Activated T-cell treated with anti-CD3 and anti-CD28 coated beads, Interleukin-2, amount 50 U/mL, for 48 hours (primary cell): ENCODE measurements at regions not wholly inside any gene's neighbourhood (a gene's known extent, or its start where the extent isn't known, plus 50 kb on each side); places are given as distances from the start of the nearest gene placed in this dataset.

Experiments used
- DNase-seq, 2 experiments: peaks; one replicate each; pipeline ENCODE4 v3.0.0-alpha.2; 2020

DNA sequence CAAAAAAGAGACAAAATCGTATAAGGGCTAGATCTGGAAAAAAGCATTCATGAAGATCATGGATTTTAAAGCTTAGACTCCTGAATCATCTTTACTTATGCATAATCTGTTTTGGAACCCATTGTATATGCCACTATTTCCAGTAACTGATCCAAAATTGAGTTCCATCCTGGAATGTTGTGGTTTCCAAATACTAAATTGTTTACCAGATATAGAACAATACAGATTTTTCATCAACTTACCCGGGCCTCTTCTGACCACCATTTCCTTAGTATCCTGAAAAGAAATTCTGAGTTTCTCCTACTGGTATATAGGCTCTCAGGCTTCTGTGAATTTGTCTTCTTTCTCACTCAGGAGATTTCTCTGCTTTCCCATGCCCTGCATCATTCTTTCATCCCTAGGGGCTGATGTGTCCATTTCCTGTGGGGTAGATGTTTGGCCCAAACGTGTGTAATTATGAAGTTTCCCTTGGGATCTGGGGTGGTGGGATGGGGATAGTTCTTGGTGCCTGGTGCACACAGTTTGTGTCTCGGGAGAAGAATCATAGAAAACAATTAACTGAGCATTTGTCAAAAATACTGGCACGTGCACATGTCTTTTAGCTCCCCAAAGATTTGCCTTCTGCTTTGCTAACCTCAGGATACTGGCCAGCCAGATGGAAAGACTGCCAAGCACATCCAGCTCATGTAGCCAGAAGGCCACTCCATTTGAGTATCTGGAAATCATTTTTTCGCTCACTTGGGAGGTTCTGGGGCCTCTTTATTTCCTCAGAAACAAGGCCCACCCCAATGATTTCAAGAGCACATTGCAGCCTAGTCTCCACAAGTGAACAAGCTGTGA, 127.8 kb downstream of the NTMT2 start:
- DNase-seq: no peak

DNA sequence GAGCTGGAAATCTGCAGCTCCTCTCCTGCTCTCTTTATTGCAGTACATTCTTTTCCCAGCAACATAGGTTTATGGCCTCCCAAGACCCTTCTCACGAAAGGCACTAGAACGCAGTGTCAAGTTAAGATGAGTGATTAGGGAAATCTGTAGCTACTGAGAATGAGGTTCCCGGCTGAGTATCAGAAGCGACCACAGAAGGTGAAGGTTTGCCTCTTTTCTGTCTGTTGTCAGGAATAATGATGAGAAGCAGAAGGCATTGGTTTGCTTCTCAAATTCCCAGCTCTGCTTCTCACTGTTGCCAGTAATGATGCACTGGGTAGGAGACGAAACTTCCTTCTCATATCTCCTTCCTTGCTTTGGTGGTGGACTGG, 128.4 kb downstream of the NTMT2 start:
- no peak for DNase-seq

DNA sequence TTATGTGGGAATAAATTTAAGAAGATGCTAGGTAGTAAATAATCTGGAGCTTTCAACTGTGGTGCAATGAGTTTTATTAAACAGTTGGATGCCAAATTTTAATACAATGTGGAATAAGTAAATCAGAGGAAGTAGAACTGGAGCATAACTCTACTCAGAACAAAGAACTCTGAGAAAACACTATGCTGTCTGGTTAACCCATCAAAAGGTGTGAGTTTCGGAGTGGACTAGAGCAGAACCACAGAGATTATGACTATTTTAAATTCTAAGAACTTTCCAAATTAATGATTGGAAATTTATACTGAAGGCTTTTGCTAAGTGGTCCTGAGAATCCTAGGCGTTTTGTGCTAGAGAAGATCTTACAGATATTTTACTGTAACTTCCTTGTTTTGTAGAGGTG, 132.2 kb downstream of the NTMT2 start:
- DNase-seq: no peak

DNA sequence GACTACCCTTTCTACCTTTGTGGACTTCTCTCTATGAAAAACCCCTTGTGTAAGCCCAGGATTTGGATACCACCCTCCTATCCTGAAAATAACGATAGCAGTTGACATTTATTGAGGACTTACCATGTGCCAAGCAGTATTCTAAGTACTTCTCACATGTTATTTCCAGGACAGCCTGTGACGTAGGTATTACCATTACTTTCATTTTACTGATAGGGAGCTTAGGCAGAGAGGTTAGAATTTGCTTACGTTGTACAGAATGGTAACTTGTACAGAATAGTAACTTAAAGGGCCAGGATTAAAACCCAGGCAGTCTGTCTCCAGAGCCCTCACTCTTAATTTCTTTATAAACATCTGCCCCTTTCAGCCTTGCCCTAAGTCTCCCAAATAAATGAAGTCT, 138.3 kb downstream of the NTMT2 start:
- no peak for DNase-seq

DNA sequence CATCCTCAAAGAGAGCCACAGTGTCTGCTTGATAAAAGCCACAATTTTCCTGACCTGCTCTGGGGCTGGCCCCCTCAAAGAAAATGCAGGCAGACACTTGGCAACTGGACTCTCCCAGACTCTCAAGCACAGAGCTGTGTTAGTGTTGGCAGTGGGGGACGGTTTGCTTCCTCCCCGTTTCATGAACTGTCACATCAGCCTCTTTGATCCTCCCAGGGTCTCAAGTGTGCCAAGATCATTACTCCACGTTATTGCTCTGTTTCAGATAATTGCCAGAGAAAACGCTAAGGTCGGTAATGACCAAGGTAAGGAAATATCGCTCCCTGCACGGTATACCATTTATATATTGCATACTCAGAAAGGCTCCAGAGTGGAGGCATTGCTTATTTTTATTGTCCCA, 138.8 kb downstream of the NTMT2 start:
- no peak for DNase-seq

DNA sequence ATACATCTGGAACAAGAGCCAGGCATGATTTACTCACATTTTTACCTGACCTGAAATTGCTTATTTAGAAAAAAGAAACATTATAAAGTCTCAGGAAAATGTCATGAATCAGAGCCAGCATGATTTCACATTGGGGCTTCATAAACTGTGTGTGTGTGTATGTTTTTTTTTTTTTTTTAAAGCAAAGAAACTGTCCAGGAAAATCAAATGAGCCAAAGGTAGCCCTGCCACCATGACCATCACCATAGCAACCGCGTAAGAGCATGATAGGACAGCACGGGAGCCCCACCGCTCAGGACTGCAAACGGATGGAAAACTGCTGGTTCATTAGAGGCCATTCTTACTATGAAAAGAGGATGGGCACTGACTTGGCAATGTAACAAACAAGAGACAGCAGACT, 139.2 kb downstream of the NTMT2 start:
- DNase-seq: no peak

DNA sequence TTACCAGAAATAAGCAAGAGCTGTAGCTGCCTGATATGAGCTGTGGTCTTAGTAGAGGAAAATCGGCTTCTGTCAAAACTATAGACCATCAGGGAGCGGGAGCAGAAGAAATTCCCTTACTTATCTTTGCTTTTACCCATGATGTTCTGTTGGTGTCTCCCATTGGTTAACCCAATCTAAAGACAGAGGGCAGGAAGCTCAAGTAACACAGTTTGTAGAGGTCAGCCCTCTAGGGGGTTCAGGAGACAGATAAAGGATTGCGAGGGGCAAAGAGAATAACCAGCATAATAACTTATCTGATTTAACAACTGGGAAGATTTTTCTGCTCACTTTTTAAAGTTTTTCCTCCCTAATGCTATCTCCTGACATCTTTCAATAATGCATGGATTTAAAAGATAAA, 142.4 kb downstream of the NTMT2 start:
- no peak for DNase-seq

DNA sequence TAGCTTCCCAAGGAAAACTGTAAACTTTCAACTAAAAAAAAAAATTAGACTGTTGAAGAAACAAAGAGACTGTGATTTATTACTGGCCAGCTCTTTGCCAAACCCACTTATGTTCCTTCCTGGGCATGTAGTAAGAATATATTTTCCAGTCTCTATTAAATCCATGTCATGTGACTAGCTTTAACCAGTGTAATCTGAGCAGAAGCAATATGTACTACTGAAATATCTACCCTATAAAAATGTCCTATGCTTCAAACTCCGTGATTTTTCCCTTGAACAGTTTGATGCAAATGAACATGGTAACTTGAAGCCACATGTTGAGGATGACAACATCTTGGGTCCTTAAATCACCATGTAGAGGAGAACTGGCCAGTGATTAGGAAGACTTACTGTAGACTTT, 144.5 kb downstream of the NTMT2 start:
- DNase-seq: no peak

DNA sequence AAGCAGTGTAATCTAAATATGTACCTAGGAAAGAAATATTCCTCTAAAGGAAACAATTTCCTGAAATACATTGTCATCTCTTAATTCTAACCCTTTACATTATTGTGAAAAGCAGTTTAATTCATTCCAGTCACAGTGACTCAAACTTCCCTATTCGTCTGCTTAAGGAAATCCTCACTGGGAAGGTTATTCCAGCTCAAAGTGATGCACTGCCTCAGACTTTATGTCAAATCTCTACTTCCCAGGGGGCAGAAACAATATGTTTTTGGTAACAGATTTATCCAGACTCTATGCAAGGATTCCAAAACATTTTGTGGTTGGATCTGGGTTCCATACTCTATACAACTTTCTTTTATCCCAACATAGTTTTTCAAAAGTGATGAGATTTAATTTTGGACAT, 145.2 kb downstream of the NTMT2 start:
- no peak for DNase-seq

DNA sequence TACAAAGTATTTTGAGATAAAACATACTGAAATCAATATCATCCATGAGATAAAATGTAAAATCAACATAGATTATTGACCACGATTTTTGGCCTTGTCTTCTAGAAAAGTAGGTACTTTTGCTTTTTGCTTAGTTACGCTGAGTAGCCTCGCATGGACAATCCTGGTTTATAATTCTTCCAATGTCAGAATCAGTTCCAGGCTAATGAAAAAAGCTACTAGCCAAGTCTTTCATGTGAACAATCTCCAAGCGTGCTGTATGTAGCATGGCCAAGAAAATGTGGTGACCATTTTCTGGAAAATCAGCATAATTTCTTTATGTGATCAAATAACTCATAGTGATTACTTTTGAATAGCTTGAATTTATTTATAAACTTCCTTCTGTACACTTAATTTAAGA, 145.8 kb downstream of the NTMT2 start:
- DNase-seq: no peak

DNA sequence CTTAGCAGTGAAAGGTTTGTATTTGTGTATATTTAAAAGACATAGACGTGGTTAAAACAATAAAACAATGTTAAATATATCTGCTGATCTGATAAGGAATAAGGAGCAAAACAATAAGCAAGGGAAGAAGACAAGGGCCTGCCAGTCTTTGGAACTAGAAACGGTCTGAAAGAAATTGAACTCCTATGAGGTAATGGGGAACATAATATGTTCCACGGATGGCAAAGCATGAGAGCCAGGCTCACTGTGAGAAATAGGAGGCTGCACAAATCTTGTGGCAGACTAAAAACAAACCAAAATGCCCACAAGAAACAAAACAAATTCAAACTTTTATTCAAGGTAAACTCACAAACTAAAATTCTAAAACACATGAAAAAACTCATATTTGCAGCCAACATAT, 150.5 kb downstream of the NTMT2 start:
- DNase-seq: no peak

DNA sequence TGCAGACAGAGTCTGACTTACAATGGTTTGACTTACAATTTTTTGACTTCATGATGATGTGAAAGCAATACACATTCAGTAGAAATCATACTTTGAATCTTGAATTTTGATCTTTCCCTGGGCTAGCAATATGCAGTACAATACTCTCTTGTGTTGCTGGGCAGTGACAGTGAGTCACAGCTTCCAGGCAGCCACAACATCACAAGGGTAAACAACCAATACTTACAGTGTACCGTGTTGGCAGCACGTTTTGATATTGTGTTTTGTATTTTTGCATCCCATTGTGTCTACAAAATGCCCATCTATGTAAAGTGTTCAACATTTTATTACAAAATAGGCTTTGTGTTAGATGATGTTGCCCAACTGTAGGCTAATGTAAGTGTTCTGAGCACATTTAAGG, 150.9 kb downstream of the NTMT2 start:
- DNase-seq: no peak

DNA sequence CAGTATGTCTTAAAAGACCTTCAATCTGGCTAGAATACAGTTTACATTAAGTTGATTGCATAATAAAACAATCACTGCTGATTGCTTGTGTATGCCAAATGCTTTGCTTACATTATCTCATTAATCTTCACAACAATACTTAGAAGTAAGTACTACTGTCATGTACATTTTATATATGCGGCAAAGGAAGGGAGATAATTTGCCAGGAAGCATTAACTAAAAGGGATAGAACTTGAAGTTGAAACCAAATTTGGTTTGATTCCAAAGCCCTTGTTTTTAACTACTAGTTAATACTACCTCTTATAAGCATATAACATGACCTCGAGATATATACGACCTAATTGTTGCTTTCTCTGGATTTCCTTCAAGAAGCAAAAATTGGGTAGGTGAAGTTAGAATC, 155.8 kb downstream of the NTMT2 start:
- DNase-seq: no peak

DNA sequence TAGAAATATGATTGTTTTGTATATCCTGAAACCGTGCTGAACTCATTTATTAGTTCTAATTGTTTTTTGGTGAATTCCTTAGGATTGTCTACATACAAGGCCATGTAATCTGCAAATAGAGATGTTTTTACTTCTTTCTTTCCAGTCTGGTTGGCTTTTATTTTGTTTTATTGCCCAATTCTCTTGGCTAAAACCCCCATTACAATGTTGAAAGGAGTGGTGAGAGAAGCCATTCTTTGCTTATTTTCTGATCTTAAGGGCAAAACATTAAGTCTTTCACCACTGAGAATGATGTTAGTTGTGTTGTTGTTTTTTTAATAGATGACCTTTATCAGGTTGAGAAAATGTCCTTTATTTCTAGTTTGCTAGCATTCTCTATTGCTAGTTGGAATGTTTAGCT, 157.3 kb downstream of the NTMT2 start:
- no peak for DNase-seq

DNA sequence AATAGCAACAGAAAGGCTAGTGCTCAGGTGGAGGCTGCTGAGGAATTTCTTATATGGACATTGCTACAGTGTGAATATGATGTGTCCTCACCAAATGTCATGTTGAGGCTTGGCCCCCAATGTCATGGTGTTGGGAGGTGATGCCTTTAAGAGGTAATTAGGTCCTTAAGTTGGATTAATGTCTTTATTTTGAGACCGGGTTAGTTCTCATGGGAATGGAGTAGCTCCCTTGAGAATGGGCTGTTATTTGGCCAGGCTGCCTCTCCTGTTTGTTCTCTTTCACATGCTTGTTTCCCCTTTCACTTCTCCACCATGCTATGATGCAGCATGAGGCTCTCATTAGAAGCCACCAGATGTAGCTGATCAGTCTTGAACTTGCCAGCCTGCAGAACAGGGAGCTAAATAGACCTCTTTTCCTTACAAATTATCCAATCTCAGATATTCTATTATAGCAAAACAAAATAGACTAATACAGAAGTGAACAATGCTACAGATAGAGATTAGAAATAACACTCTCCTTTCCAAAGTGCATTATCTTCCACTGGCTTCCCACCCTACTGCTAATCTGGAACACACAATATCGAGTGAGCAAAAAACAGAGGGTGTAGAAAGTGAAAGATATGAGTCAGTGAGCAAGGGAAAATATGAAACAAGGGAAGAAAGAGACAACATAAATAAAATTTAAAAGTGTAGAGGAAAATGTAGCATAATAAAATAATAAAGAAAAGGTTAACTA, 160.2 kb downstream of the NTMT2 start:
- no peak for DNase-seq

DNA sequence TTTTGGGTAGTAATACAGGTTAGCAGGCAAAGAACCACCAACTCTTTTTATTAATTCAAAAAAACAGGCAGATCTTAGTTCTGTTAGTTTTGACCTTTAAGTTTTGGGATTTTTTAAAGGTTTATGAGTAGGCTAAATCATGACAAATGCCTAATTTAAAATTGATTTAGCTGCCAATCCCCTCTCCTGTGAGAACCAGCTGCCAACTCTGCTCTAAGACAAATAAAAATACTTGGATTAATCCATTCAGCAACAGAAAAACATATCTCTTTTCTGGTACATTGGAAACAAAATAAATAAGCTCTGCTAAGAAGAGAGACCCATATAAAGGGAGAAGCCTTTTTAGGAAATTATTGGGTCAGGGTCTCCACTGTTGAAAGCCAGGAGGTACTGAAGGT, 160.8 kb downstream of the NTMT2 start:
- no peak for DNase-seq

DNA sequence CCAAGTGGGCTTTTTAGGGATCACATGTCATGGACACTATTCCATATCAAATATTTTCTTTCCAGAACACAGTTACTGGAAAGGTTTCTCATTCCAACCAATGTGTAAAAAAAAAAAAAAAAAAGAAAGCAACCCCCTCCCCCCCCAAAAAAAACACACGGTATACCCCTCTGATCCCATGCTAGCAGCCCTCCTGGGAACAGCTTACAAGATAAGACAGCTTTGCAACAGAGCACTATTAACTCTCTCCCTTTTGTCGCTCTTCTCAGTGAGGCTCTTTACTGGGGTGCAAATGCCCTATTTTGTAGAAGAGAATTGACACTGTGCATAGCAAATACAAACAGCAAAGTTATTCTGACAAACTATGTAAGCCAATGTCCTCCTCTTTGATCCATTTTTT, 161.2 kb downstream of the NTMT2 start:
- no peak for DNase-seq

DNA sequence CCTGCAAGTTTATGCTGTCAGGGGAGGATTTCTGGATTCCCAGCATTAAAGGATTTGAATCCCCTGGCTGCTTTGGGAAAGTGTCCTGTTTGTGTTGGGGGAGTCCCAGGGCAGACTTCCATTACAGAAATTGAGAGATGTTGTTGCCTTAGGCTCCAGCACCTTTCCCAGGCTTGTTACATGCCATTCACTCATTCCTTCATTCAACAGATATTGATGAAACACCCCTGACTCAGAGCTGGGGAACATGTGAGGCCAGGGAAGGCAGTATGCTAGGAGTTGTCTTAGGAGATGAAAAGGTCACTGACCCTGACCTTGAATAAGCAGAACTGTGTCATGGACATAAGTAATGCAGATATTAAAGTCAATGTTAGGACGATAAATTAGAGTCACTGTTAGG, 161.7 kb downstream of the NTMT2 start:
- DNase-seq: no peak

DNA sequence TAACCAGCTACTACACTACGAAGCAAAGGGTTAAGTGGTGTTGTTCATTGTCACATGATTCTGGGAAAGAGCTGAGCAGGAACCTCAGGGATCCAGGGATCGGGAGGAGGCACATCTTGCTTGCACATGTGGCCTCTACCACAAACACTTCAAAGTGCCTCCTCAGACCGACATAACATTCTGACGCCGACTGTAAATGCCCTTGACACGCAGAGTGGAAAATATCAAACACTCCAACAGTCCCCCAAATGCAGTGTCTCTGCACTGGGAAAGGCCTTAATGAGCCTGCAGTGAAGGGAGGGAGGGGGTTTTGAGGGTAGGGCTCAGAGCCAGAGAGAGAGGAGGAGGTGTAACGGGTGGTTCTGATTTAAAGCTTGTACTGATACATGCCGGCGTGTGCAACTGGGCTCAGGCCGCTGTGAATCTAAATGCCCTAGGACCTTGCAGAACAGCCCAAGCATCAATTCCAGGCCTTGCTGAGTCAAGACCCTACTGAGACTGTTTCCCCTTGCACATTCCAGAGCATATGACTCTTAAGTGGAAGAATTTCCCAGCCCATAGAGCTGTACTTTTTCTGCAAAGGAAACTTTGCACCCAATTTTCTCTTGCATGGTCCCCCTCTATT, 163.7 kb downstream of the NTMT2 start:
- no peak for DNase-seq

DNA sequence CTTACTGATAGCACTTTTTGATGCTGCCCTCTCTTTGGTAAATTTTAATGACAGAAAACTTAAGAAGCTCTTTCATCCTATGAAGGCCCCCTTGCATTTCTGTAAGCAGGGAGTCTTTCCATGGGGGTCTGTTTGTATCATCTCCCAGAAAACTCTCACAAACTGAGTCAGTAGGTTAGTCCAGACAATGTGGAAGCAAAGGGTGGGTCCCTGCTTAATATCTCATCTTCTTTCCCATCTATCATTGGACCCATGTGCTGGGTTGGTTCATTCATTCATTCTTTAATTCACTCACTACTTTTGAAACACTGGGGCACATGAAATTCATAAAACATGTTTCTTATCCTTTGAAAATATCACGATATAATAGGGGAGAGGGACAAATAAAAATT, 164.3 kb downstream of the NTMT2 start:
- DNase-seq: no peak

DNA sequence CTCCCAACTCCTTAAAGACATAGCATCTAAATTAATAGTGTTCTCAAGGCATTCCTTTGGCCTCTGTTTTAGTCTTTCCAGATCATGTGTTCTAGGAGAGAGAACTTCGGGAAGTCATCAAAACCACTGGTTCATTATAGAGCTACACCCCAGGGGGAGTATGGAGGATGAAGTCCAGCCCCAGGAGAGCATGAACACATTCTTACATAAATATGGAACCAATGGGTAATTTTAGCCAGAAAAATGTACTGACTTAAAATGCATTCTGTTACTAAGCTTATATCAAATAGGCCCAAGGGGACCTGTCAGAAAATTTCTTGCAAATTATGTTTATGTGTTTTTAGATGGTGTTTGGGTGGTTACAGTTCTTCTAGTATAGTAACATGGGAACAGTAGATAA, 165.2 kb downstream of the NTMT2 start:
- DNase-seq: no peak

DNA sequence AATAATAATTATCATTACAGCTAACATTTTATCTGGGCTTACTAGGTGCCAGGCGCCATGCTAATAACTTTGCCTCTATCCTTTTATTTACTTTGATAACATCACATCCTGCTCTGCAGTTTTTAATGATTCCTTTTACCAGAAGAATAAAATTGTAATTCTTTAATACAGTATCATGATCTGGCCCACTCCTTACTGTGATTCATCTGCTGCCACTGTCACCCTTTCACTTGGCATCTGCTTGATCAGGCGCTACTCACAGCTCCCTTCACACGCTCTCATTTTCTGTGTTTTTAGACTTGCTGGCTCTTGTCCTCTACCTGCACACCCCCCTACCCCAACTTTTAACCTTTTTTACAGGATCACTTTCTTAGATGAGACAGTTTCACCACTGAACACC, 167.5 kb downstream of the NTMT2 start:
- DNase-seq: no peak

DNA sequence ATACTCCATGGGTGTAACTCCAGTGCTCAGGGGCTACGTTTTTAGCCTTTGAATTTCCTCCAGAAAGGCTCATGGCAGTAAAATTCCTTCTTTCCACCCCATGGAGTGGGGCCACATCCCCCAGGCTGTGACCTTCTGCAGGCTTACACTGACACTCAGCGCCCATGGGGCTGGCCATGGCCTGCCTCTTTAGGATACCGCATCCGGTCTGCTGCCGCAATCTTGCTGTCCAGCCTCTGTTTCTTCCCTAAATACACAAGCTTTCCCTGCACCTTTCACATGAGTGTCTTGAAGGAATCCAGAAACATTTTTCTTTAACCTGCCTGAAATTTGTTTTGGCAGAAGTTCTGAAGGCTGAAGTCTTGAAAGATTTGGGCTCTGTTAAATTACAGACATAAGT, 170.5 kb downstream of the NTMT2 start:
- no peak for DNase-seq

DNA sequence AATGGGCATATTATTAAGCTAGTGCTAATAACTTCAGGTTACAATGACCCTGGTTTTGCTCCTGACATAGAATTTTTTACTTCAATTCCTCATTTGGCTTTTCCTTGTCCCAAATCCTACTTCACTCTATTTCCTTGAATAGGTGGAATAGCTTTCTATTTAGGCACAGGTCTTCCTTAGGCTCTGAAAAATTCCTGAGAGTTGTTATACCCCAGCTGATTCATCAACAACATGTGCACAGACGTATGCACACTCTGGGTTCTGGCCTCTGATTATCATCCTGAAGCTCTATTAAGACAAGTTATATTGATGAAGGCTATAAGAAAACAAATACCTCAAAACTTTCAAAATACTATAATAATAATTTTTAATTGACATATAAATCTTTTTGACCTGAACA, 172.4 kb downstream of the NTMT2 start:
- no peak for DNase-seq
